ENCODE measurements at regions not wholly inside any gene's neighbourhood (a gene's known extent, or its start where the extent isn't known, plus 50 kb on each side); places are given as distances from the start of the nearest gene placed in this dataset.
"Not testable (repeated sequence)": the region's sequence is repeated elsewhere in the genome, so short reads cannot be mapped to it uniquely, and the experiment has no call there.

DNA sequence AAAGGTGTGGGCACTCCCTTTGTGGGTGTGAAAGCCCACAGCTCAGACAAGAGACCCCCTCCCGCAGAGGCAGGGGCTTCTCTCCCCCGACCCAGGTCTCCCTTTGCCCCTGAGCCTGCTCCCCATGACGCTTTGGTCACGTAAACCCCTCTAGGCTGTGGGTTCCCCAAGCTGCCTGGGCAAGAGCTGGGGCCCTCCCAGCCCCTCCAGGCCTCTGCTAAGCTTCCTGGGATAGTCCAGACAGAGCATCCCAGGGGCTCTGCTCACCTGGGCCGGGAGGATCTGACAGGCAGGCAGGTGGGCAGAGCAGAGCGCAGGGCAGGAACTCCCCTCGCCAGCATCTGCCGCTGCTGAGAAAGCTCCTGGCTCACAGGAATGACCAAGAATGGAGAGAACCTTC, 177.3 kb downstream of the BANP start:
- DNase-seq, result no peak

DNA sequence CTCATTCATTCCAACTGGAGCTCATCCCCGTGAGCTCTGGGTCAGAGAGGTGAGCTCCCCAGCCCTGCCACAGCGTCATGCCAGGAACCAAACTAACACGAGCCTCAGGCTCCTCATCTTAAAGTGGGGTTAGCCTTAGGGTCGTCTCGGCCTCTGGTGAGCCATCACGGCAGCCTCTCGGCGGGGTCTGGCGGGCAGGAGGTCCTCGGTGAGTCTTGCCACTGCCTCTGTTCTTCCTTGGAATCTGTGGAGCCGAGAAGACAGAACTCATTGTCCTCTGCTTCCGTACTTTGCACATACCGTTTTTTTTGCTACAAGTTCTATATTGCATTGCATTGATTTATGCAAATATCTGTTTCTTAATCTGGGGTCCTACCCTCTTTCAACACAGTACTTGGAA, 177.9 kb downstream of the BANP start:
- not testable (repeated sequence) for DNase-seq

DNA sequence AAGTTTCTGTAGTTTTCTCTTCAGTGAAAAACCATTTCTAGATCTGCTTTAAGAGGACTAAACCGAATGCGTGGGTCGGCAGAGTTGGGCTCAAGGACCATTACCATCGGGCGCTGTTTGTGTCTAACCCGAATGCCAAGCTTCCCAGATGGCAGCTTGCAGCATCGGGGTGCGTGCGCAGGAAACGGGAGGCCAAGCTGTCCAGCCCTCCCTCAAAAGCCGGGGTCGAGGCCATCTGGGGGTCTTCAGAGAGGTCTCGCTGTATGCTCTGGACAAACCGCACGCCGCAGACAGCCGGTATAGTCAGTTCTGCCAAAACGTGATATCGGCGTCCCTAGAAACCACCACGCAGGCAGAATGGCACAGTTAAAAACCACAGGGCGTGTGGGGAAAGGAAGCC, 178.8 kb downstream of the BANP start:
- DNase-seq, result no peak

DNA sequence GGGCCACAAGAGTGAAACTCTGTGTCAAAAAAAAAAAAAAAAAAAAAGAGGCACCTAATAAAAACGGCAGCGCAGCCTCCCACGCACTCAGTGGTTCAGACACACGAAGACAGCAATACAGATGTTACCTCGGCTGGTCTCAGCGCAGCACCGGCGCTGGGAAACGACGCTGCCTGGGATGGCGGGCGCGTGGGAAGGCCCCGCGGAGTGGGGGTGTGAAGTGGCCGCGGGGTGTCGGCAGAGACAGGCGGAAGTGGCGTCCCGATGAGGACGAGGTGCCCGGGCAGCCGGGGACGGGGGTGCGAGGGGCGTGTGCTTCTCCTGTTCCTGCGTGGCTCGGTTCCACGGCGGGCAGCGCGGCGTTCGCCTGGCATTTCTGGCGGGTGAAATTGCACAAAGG, 179.4 kb downstream of the BANP start:
- DNase-seq, result no peak

DNA sequence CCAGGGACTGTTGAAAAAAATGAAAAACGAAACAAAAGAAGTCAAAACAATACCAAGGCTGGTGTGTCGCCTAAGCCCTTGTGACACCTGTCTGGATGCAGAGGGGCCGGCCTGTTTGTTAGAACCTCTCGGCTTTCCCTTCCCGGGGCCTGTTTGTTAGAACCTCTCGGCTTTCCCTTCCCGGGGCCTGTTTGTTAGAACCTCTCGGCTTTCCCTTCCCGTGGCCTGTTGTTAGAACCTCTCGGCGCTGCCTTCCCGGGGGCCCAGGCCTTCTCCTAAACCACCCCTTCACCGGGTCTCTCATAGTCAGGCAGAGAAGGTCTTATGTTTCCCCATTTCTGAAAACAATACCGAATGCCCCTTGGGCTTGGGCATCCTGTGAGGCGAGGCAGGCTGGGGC, 180.0 kb downstream of the BANP start:
- no peak for DNase-seq

DNA sequence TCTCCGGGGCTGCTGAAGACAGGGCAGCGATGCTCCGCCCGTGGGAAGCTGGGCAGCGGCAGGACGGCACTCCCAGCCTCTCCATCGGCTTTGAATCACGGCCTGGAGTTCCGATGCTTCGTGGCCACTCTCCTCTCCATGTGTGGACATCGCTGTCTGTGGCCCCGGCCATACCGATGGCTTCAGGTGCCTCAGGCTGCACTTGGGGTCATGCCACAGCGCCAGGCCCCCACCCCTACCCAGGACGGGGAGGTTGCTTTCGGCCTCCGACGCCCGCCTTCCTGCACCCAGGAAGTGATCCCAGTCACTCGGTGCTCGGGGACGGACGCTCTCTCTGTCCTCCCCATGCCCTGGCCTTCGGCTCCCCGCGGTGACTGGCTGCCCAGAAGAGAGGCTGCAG, 180.7 kb downstream of the BANP start:
- DNase-seq, result no peak

DNA sequence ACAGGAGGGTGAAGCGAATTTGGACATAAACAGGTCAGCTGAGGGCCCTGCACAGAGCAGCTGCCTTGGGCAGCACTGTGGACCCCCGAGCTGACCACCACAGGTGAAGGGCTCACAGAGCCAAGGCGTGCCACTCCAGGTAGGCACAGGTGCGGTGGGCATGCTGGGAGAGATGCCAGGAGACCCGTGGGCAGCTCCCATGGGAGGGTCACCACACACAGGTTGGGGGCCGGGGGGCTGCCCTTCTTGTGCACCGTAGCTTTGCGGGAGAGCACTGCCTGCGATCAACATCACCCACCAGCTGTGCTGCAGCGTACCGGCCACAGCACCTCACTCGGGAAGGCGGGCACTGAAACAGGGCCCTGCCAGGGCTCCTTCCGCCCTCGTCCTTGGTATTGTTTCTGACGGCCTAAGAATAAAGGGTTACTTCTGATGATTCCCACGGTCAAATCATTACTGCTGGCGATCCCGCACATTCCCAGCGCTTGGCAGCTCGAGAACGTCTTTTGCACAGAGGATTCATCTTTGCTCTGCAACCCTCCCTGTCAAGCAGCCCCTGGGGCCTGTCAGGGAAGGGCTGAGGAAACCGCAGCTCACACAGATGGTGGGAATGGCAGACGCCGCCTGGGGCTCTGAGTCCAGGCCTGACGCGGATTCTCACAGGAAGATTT, 181.7 kb downstream of the BANP start:
- DNase-seq, result no peak

DNA sequence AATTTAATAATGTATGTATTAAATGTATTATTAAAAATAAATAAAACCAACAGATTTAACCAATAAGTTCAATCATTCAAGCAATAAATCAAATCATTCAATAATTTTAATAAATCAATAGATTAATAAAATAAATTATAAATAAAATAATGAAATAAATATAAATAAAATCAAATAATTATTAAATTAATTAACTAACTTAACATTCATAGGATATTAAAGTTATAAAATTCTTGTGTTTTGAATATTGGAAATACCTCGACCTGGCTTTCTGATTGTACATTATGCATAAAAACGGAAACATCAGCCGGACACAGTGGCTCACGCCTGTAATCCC, 182.2 kb downstream of the BANP start:
- DNase-seq, result no peak

DNA sequence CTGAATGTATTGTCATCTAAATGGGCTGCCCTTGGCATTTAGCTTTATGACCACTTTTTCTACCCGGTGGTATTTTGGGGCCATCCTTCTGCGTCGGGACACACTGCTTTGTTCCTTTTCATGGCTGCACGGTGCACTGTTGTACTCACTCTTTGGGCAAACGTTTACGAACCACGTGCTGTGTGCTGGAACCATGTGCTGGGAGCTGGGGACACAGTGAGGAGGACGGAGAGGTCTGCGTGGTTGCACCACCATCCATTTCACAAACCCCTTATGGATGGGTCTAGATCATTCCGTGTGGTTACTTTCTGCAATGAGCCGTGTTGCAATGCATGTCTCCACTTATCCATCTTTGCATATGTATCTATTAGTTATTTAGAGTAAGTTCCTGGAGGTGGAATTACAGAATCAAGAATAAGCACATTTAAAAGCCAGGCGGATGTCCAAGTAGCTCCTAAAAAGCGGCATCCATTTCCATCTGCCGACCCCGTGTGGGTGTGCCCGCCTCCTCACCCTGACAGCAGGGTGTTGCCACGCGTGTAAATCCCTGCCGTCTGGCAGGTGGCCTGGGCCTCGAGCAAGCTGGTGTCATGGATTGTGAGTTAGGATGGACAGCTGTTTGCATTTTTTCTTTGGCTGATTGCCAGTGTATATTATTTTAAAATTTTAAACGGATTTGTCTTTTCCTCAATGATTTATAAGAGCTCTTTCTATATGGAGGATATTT, 183.1 kb downstream of the BANP start:
- not testable (repeated sequence) for DNase-seq

DNA sequence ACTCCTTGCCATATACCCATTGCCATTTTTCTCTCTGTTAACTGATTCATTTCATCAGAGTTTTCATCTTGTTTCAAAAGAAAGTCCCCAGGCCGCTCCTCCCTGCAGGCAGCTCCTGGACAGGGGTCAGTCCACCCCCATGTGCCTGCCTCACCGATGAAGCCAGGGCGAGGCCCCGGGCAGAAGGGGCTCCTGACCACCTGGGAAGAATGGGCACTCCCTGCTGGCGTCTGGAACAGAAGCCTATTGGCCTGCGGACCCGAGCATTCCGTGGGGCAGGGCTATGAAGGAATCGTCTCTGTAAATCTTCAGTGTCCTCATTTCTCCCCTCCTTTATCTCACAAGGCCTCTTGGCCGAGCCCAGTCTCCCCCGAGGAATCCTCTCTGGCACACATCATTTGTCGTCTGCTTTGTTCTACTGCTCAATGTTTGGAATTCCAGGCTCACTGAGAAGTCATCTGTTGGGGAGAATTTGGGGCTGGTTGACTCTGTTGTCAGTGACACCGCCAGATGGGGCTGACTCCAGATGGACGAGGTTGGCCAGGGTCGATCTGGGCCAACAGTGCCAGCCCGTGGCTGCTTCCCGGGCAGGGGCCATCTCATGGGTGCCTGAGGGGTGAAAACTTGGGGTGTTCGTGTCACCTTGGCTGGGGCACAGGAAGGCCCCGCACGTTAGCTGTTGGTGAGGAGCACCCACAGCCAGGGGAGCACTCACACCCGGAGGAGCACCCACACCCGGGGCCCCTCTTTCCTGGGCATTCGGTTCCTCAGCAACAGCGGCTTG, 183.9 kb downstream of the BANP start:
- DNase-seq, result not testable (repeated sequence)

DNA sequence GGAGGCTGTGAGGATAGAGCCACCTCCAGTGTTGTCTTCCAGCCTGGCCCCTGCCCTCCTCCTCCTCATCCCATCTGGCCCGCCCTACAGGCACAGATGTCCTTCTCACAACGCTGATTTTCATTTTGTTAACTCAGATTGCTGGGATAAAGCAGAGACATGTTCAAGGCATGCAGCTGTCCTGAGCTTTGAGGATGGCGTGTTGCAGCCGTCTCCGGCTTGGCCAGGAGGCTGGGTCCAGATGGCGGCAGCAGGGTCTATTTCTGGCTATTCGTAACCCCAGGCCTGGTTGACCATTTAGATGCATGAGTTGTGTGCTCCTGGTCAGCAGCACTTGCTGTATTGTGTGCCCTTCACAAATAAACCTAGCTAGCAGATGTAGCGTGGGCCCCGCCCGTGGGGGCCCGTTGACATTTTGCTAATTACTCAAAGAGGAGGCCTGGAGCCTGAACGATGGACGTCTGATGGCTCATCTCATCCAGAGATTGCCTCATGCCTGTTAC, 185.0 kb downstream of the BANP start:
- DNase-seq, result not testable (repeated sequence)

DNA sequence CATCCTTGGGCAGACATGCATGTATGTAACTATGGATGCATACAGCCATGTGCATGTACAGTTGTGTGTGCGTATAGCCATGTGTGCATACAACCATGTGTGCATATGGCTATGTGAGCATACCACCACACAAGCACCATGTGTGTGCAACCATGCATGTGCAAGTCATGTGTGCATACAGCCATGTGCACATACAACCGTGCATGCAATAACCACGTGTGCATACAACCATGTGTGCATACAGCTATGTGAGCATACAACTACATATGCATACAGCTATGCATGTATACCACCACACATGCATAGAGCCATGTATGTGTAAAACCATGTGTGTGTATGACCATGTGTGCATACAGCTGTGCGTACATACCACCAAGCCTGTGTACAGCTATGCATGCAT, 185.7 kb downstream of the BANP start:
- not testable (repeated sequence) for DNase-seq

DNA sequence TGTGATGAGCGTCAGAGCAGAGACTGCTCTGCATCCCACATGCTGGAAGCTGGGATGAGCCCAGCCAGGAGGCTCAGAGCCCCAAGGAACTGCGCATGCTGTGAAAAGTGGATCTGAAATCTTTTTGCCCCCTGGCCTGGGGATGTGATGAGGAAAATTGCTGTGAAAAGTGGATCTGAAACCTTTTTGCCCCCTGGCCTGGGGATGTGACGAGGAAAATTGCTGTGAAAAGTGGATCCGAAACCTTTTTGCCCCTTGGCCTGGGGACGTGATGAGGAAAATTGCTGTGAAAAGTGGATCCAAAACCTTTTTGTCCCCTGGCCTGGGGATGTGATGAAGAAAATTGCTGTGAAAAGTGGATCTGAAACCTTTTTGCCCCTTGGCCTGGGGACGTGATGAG, 187.9 kb downstream of the BANP start:
- DNase-seq, result not testable (repeated sequence)

DNA sequence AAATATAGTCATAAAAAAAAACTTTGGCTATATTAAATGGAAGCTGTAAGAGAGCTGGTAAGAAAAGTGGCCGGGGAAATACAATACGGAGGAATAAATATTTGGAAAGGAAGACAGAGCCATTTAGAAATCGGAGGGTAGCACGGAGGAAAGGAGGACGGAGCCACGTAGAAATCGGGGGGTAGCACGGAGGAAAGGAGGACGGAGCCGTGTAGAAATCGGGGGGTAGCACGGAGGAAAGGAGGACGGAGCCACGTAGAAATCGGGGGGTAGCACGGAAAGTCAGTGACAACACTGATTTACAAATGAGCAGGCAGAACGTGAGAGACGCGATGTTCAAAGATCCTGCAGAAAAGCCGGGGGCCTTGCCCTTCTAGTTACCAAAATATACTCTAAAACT, 189.0 kb downstream of the BANP start:
- DNase-seq, result not testable (repeated sequence)

DNA sequence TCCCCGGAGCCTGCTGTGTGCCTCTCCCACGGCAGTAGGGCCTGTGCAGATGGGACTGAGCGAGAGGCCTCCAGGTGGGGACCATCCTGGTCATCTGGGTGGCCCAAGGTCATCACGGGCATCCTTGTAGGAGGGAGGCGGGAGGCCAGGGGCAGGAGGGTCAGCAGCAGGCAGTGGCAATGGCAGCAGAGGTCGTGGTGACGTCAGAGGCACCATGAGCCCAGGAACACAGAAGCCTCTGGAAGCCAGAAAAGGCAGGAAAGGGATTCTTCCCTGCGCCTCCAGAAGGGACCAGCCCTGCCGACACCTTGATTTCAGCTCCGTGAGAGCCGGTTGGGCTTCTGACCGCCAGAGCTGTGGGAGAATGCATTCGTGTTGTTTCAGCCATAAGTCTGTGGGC, 190.3 kb downstream of the BANP start:
- DNase-seq, result no peak

DNA sequence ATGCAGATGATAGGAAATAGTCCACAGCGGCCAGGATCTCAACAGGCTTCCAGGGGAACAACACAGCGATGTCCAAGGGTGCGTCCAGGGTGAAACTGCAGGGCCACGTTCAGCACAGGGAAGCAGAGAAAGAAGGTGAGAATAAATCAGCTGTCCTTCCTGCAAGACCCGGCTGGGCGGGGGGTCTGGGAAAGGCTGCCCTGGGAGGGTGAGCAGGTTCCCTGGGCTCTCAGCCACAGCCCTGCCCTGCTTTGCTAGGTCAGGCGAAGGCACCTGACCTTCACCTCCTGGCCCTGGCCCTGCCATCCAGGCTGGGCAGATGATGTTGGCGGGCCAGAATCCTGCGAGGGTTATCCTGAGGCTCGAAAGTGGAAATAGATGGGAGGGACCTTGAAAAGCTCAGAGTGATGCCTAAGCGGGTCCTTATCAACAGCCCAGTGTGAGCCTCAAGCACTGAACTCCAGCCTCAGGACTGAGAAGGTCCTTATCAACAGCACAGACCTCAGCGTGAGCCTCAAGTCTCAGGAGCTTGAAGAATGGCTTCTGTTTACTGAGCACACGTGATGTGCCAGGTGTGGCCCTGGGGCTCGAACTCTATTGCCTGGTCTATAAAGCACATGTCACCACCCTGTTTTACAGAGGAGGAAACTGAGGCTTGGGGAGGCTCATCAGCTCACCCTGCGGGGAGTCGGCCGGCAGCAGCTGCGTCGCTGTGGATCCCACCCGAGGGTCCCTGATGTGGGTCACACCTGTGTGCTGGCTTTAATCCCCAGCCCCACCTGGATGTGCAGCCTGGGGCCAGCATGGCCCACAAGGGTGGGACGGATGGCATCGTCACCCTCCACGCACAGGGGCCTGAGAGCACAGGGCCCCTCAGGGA, 191.1 kb downstream of the BANP start:
- not testable (repeated sequence) for DNase-seq

DNA sequence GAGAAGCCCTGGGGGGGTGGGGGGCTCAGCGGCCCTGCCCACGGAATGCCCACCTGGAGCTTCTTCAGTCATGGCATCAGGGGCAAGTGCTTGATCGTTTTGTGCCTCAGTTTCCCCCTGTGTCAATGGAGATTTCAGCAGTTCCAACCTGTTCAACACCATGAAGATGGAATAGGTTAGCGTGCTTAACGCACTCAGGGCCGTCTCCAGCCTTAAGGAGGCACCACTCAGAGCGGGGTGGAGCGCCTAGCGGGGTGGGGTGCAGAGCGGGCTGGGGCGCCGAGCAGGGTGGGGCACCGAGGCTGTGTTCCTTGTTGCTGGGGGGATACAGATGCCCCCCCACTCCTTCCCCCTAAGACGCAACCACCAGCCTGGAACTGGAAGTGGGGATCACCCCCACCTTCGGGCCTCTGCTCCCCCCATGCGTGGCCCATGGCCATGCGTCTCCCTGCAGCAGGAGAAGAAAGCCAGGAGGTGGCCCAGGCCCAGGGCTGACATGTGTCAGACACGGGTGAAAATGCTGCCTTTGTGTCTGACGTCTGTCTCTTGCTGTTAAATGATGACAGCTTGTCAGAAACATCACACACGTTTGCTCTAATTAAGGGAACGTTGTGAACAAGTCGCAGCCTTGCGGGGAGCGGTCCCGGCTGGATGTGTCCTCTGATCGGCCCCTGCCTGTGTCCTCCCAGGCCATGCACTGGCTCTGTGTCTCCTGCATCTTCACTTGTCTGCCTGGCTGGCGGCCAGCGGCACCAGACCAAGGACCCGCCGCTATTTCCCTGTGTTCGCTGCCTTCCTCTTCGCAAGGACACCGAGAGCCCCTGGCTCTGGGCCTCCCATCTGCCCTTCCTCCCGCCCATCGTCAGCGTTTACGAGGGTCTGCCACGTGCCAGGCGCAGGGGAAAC, 192.1 kb downstream of the BANP start:
- DNase-seq, result not testable (repeated sequence)

DNA sequence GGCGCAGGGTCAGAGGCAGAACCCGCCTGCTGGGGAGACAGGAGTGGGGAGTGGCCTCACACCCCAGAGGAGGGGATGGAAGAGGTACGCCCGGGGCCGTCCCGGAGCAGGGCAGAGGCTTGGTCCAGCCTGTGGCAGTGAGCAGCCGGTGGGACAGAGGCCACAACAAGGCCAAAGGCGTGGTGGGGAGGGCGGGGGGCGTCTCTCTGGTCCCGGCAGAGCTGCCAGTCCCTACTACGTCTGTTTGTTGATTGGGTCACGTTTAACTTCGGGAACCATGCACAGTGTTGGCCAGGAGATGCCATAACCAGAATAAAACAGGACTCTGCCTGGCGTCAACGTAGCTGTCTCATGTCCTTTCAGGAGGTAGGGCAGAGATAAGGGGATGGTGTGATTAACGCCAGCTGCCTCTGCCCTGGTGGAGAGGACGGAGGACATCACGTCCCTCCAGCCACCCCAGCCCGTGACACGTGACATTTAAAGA, 192.8 kb downstream of the BANP start:
- DNase-seq, result no peak

DNA sequence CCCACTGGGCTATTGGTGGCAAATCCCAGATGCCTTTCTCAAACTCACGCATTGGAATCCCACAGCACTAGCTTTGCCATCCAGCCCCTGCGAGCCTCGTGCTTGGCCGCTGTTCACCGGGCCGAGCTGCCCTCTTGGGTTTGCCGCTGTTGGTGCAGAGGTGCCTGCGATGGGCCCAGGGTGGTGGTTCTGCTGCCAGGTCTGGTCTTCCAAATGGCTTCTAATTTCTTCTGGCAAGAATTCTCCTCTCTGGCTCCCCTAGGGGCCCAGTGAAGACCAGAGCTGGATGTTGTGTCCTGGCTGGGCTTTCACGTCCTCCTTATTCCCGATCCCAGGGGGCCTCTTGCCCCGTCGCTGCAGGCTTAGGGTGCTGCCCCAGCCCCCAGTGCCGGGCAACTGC, 194.1 kb downstream of the BANP start:
- DNase-seq, result not testable (repeated sequence)

DNA sequence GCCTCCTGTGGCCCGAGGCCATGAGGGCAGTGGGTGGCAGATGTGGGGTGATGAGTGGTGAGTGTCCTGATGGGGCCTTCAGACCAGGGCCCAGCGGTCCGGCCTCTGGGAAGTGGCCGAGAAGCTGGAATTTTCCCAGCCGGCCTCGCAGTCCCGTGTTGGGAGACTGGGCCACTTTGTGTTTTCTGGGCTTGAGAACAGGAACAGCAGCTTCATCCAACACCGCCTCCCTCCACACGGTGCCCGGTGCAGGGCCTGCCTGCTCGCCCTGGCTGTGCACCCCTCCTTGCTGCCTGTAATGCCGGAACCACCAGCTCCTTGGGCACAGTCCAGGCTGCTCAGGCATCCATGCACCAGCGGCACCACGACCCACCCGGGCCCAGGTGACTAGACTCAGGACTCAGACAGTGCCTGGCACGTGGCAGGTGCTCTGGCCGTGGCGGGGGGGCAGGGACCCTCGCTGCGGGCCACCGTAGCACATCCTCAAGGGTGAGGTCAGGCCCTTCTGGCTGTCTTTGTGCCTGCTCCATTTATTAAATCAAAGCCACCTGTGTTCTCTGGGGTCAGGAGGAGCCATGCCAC, 194.7 kb downstream of the BANP start:
- not testable (repeated sequence) for DNase-seq

DNA sequence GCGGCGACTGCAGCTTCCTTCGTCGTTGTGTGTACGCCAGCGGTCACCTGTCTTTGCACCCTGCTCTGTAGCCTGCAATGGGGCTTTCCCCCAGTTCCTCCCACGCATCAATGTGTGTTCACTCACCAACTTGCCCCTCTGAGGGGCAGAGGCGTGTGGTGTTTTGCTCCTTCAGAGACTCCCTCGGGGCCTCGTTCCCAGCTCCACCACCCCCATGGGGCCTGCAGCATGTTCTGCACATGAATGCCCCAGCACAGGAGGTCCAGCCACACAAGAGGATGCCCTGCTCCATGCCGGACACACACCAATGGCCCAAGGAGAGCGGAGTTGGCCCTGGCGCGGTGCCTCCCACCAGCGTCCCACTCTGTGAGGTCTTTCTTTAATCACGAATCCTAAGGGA, 196.8 kb downstream of the BANP start:
- DNase-seq, result not testable (repeated sequence)

Measured in activated CD4-positive, alpha-beta T cell treated with anti-CD3 and anti-CD28 coated beads, Interleukin-10, Interleukin-2, amounts not matched to agents 100 ng/mL and 50 ng/mL, durations not matched to agents 16 hours and 8 hours (primary cell).